ENCODE measurements at regions not wholly inside any gene's neighbourhood (a gene's known extent, or its start where the extent isn't known, plus 50 kb on each side); places are given as distances from the start of the nearest gene placed in this dataset.
A peak's percentile ranks its signal among the peaks of the same experiment; 100 is the strongest.

DNA sequence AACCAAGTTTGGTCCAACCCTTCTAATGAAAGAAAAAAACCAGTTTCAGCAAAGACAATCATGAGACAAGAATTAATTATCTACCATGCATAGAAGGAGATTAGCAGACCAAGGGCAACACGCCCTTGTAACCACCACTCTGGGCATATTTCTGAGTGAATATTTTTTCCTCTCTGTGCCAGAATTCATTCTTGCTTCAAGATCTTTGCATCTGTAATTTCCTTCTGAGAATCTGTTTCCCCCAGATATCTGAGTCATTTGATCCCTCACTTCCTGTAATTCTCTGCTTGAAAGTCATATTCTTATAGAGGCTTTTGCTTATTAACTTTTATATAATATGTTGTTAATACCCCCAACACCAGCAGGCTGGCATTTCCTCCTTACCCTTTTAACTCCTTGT, 243.7 kb downstream of the SLC16A7 start:
- DNase-seq: no peak

DNA sequence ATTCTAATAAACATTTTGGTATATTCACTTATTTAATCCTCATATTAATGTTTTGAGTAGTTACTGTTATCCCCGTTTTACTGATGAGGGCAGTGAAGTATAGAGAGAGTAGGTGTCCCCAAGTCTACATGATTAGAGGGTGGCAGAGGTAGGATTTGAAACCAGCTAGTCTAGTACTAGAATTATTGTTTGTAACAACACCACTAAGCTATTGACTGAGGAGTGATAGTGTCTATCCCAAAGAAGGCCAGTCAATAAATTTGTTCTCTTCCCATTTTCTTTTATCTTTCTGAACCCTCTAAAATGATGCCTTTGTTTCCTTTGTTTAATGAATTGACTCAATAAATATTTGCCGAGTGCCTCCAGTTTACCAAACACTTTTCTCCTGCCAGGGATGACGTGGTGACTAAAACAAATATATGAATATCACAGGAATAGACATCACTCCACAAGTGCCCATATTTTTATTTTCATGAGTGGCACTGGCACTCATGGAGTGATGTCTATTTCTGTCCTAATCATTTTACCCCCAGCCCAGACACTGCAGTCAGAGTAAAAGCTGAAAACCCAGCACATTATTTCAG, 247.5 kb downstream of the SLC16A7 start:
- DNase-seq: peak; percentile 88

DNA sequence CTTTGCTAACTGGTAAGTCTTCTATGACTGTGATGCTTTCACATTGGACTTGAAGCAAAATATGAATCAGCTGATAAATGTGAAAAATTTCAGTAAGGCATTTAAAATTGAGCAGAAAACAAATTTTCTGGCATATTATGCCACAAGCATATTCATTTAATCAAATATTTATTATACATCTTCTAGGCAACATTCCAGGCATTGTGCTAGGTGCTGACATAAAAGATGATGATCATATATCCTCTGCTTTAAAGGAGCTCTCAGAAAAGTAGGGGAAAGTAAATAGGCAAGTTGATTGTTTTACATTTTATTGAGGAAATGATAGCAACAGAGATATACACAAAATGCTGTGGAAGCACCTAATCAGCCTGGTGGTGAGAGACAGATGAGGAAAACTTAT, 248.9 kb downstream of the SLC16A7 start:
- DNase-seq: no peak

DNA sequence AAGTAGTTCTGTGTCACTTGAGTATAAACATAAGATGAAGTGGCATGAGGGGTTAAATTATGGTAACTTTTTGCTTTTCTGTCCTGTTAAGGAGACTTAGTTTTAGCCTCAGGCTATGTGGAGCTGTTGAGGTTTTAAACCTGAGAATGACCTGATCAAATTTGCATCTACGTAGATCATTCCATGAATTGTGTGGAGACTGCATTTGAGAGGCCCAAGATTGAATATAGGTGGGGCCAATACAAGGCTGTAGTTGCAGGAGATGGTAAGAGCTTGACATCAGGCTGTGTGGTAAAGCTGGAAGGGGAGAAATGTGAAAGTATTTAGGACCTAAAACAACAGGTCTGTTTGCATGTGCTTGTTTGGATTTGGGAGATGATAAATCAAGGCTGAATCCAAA, 249.5 kb downstream of the SLC16A7 start:
- DNase-seq: no peak

DNA sequence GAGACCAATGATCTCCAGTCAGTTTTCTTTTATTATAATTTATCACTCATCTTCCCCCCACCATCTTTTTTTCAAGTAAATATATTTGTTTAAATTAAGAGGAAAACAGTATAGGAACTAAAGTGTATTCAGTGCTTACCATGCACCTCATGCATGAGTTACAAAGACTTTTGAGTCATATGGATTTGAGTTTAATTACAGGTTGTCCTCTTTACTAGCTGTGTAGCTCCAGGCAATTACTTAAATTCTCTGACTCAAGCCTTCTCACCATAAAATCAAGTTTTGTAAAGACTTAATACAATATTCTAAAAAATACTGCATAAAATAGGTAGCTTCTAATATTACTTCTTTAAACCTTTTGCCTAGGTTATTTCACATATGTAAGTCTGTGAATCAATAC, 251.3 kb downstream of the SLC16A7 start:
- DNase-seq: no peak

DNA sequence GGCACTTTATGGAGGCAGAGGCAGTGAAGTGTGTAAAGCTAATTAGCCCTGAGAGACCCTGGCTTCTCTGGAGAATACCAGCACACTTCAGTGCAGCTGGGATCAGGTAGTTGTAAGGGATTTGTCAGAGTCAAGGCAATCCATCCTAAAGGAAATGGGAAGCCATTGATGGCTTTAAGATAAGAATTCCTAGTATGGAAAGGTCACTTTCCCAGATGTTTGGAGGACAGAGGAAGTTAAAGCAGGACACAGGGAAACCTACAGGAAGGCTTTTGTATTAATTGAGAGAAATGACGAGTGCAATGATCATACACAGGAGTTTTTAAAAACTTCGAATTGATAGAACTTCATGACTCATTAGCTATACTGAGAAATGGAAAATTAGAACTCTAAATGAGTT, 254.4 kb downstream of the SLC16A7 start:
- DNase-seq: no peak

DNA sequence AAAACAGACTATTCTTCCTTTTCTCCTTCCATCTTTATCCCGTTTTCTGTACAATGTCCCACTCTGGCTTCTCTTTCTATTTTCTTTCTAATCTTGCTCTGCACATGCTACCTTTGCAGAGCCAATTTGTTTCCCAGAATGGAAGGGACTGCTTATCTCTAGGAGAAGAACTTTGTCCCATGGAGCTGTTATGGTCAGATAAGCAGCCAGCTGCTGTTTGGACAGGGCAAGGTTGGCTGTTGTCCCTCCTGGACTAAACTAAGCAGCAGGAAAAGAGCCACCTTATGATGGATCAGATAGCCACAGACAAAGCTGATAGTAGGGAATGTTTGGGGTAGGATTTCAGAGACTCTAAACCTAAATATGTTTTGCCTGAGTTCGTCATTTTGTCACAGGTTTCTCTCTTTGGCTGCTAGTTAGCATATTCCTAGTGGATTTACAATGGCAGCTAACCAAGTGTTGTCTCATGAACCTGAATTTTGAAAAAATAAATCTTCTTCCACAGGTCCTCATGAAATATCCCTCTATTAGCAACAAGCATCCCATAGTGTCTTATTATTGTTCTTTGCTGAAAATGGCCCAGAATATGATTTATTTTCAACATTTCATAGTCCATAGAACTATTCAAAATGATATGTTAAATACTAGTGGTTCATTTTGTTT, 262.8 kb downstream of the SLC16A7 start:
- DNase-seq: no peak

DNA sequence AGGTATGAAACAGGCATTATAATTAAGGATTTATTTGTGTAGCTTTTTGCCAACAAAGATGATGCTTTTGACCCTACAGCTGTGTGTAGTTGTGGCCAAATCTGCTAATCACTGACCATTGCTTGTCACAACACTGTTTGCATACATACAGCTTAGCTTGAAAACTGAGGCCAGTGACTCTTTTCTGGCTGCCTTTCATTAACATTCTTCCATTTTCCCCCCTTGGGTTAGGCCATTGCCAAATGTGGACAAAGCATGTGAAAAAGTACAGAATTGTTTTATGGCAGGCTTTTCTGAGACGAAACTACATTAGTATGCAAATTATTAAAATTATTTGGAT, 263.3 kb downstream of the SLC16A7 start:
- no peak for DNase-seq

DNA sequence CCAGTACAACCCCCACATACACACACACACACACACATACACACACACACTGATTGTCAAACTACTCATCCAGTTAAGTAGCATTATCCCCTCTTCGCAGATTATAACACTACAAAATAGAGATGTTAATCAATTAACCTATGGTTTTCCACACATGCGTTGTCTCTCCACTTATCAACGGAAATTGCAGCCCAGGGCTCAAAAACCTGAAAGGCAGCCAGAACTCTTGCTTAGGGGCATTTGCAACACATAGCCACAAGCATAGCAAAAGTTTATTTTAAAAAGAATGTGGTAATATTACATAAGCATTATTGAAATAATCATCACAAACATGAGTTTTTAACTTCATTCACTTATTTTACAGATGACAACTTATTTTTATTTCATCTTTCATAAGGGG, 265.8 kb downstream of the SLC16A7 start:
- no peak for DNase-seq

DNA sequence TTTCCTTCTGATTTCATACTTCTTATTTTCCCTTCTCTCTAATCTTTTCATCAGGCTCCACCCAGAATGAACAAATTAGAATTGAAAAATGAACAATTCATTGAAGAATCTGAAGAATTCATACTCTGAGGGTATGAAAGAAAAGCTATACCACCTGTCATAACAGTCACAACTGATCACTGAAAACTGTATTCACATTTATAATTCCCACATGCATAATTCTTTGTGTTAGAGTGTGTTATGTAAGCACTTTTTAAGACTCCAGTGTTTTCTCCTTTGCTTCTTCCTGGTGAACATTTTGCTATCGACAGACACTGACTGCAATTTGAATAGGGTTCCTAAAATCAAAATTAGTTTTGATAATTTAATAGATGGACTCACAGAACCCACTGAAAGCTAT, 271.2 kb downstream of the SLC16A7 start:
- DNase-seq: no peak

DNA sequence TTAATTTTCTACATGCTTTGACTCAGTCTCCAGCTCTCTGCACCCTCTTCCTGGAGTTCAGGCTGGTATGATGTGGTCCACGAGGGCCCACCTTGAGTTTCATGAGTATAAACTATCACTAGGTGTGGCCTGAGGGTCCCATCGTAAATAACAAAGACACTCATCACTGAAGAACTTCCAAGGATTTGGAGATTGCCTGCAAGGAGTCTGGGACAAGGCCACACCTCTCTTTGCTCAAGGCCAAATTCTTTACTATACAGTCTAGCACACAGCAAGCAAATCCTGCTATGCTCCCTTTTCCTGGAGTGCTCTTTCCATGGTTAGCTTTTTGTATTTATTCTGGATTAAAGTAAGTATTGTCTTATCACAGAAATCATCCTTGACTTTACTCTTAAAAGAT, 271.9 kb downstream of the SLC16A7 start:
- DNase-seq: no peak

DNA sequence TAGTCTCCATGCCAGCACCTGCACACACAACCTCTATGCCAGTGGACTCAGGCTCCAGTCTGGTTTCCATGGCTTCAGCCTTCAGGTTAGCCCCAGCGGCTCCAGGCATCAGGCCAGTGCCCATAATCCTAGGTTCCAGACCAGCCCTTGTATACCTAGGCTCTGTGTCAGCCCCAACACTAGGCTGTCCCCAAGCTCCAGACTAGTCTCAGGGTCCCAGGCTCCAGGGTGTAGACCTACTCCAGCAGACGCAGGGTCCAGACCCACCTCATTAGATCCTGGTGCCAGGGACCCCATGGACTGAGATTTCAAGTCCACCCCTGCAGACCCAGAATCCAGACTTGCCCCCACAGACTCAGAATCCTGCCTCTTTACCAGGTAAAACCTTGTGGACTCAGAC, 275.9 kb downstream of the SLC16A7 start:
- DNase-seq: no peak

DNA sequence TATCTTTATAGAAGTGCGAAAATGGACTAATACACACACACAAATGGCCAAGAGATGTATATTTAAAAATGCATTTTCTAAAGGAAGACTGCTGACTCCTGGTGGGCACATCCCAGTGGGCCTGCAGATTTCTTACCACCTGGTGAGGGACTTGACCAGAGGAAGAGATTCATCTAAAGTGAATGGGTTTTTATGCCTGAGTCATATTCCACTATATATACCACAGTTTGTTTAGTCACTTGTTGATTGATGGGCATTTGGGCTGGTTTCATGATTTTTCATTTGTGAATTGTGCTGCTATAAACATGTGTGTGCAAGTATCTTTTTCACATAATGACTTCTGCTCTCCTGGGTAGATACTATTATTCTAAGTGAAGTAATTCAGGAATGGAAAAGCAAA, 277.3 kb downstream of the SLC16A7 start:
- DNase-seq: no peak

DNA sequence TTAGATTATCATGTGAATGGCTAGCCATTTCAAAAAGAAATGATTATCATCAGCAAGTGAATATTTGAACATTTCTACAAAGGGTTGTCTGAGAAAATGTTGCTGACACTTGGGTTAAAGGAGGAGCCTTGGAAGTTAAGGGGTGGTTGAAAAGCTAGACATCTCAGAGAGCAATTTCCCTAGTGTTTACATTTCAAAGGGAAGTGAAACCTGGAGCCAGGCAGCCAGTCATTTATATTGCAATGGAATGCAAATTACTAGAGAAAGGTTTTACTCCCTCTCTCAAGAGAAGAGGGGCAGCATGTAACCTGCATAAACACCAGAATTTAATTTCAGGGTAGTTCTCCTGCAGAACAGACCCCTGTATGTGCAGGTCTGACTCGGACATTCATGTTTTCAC, 279.0 kb downstream of the SLC16A7 start:
- DNase-seq: no peak

DNA sequence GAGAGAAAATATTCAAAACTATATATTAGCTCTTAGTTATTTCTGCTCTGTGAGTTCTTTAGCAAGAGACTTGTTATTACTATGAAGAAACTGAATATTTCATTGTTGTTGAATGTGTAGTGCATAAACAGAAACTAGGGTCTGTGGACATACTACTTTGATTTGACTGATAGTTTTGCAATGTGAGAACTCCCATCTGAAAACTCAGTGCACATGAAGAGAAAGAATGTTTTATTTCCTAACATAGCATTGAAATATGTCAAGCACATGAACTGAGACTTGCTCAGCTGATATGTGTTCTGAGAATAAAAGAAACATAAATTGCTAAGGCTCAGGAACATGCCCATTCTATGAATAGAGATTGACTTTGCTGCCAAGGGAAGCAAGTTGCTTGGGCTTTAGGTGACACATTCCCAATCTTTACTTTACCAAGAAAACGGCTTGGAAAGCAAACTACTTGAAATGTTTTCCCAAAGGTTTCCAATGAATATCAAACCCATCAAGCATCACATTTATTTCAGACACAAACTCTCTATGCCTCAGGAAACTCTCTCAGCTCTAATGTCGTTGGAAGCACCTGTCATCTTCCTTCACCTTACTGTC, 290.4 kb downstream of the SLC16A7 start:
- no peak for DNase-seq

DNA sequence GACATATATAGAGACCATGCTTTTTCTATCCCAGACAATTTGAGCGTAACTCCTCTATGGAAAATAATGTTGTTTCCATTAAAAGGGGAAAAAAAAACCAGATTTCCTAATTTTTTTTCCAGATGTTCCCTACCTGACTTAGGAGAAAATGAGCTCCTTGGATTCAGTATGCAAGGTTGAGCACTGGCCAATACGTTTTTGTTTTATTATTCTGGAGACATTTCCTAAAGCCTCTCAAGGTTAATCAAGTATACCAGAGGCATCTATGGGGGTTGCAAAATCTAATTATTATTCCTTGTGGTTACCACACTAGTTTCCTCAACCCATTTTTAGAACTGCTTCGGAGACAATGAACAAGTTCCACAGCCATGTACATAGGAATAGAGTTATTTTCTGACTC, 291.3 kb downstream of the SLC16A7 start:
- DNase-seq: no peak

DNA sequence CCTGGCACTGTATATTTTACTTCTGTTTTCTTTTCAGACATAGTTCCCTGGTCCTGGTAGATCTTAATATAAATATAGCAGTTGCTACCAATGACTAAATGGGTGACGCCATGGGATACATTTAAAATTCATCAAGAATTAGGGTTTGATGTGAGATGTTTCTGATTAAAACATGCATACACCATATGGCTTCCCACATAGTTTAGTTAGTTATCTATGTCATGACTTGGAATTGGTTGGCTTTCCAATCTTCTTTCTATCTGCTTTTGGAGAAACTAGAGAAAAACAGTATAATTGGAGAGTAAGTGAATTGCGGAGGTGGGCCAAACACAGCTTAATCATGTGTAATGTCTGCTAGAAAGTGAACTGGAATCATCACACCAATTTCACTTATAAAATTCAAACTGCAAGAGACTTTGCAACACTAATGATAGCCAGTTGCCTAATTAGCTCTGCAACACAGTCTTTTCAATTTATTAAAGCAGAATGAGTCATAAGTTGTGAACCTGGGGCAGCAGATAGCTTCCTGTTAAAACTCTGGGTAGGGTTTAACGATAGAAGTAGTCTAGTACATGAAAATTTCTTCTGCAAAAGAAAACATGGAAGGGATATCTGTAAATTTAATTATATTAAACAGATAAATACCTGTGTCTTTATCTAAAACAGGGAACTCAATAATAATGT, 295.2 kb downstream of the SLC16A7 start:
- no peak for DNase-seq

DNA sequence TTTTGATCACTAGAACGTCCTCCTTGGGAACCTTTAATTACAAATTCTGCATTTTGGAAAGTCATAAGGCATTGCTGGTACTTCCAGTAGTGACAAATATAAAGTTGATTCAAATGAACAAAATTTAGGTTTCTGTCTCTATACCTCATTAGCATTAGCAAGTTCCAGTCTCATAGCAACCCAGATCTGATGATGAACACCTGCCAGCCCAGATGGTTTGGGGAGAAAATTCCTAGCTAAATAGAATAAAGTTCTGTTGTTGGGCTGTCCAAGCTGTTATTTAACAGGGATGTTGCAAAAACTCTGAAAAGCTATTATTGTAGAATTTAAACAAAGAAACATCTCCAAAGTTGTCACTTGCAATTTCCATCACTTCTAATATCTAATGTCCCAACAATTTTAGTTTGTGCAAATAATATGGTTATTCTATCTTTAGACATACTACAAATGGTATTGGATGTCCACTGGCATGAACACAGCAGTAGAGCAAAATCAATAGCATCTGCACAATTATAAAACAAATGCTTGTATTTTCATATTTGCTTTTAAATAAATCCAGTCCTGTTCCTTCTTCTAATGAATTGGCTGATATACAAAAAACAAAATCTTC, 299.4 kb downstream of the SLC16A7 start:
- DNase-seq: no peak

DNA sequence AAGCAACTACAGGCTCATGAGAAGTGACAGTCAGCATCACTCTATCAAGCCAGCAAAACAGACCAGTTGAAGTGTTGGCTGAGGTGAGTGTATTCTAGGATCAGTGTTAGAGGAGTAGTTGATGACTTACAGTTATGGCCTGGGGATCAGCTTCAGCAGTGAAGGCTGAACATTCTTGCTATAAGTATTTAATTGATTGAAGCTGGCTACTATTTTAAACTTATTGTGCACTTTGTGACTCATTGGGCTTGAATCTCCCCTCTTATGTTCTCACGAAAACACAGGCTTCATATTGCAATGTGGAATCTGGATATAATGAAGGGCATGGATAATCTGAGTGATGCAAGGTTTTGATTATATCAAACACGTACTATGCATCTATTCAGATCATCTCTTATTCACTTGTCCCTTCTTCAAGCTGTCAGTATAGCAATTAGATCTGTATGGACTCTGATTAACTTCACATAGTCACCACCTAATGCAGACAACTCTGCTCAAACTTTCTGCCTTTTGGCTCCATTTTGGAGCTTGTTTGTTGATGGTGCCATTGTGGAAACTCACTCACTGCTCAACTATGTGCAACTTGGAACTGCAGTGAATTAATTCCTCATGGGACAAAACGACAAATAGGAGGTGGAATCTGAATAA, 309.2 kb downstream of the SLC16A7 start:
- no peak for DNase-seq

DNA sequence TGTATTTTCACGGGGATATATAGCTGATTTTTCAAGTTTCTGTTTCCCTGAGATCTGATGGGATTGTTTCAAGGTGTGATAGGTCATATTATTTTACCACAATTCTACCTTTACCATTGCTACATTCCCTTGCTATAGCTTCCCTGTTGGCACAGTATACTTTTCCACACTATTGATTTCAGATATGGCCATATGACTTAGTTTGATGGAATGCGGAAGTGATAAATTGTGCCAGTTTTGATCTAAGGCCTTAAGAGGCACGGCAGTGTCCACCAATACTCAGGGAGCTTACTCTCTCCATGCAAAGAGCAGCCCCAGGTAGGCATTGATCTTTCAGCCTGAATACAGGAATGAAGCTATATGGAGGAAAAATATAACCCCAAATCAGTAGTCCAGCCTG, 315.7 kb downstream of the SLC16A7 start:
- no peak for DNase-seq

DNA sequence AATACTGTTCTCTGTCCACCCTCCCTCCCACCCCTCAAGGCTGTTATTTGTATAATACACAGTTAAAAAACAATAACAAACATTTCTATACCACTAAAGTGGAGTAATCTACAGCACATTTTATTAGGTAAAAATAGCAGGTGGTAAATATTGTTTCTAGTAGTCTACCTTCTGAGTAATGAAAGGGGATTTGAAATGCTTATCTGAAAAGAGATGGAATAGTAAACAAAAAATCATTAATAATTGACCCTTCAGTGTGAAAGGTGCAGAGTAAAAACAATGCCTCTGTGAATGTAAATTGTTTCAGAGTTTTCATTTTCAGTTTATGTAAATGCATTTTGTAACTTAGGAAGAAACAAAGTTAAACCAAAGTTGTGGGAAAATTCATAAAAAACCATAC, 321.2 kb downstream of the SLC16A7 start:
- no peak for DNase-seq

DNA sequence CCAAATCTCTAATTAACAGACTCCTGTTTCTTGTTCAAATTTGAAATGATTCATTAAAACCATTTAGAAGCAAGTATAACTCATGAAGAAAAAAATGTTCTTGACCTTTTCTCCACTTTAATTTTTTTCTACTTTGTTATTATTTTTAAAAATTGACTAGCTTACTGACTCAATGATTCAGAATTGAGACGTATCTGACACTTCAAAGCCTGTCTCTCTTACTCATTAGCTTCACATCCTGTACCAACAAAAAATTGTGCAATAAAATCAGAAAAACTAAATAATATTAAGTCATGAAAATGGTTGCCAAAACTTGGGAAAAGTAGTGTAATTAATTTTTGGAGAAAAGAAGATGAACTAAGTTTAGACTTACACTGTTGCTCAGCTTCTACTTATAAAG, 331.2 kb downstream of the SLC16A7 start:
- no peak for DNase-seq

DNA sequence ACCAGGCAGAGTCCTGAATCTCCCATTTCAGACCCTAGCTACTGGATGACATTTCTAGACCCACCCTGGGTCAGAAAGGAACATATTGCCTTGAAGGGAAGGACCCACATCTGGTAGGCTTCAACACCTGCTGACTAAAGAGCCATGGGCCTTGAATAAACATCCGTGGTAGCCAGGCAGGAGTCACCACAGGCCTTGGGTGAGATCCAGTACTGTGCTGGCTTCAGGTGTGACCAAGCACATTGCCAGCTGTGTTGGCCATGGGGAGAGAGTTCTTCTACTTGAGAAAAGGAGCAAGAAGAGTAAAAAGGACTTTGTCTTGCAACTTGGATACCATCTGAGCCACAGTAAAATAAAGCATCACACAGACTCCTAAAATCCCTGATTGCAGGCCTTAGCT, 332.6 kb downstream of the SLC16A7 start:
- no peak for DNase-seq

DNA sequence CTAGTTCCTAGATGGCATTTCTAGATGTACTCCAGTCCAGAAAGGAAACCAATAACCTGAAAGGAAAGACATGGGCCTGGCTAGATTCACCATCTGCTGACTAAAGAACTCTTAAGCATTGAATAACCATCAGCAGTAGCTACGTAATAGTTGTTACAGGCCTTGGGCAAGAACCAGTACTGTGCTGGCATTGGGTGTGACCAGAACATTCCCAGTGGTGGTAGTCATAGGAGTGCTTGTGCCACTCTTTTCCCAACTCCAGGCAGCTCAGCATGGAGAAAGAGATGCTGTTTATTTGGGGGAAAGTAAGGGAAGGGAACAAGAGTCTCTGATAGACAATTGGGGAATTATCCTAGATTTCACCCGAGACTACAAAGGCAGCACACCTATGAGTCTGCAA, 333.3 kb downstream of the SLC16A7 start:
- DNase-seq: no peak
